GM19467 (cell line): ENCODE measurements at regions not wholly inside any gene's neighbourhood (a gene's known extent, or its start where the extent isn't known, plus 50 kb on each side); places are given as distances from the start of the nearest gene placed in this dataset.

Experiments
- ATAC-seq: cut with Tn5 transposase; IDR thresholded peaks from one replicate; pipeline ENCODE4 v1.9.1; 2021; ENCODE audit warnings: mild to moderate bottlenecking, moderate library complexity; ENCODE audit not compliant: unreplicated experiment

- no peak for ATAC-seq
These were observed 190.6 kb downstream of the DHX35 start for GRCh38 chr20:39152742-39153141.

- no peak for ATAC-seq
These were observed 190.0 kb downstream of the DHX35 start for GRCh38 chr20:39152126-39152525.

- ATAC-seq: no peak
These were observed 188.4 kb downstream of the DHX35 start for GRCh38 chr20:39150501-39150900.

GRCh38 chr20:39146394-39146793, 184.2 kb downstream of the DHX35 start:
- no peak for ATAC-seq

- ATAC-seq: no peak
These were observed 183.8 kb downstream of the DHX35 start for GRCh38 chr20:39145921-39146320.

GRCh38 chr20:39144757-39145156, 182.6 kb downstream of the DHX35 start:
- no peak for ATAC-seq

DNA sequence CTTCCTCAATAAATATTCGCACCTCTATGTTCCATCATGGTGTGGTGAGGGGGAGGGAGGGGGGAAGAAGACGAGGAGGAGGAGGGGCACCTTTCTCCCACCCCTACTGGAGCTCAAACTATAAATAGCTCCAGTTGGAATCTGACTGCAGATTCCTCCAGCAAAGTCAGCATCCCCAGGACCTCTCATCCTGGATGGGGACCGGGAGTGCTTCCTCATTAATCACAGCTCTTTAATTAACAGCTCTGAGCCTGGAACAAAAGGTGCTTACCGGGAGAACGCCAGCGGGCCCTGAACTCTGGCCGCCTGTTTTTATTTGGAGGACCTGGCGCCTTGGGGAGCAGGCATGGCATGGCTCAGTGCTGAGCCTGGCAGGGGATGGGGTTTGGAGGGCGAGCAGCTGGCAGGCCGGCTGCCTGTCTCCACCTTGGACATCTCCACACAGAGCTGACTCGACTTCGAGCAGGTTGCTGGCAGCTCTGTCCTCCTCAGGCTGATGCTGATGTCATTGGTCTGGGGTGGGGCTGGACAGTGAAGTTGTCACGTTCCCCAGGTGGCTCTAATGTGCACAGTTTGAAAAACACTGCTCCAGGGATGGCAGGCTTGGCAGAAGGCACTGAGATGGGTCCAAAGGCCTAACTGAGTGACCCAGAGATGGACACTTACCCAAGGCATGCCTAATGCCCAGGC, 180.4 kb downstream of the DHX35 start:
- ATAC-seq: no peak

GRCh38 chr20:39137299-39137698, 175.2 kb downstream of the DHX35 start:
- no peak for ATAC-seq

DNA sequence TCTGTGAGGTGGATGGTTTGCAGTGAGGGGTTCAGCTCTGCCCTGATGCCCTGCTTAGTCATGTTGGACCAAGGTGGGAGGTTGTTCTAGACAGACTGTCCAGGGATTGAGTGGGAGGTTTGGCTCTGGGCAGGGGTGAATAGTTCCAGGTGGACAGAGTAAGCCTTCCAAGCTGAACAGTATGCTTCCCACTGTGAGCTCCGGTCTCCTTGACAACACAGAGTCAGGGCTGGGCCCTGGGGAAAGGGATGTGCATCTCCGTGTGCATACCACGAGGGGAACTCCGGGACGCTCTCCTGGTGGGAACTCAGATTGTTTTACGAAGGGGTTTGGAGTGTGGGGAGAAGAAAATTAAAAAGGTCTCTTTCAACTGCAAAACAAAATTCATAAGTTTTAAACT, 174.7 kb downstream of the DHX35 start:
- no peak for ATAC-seq

- ATAC-seq: no peak
These were observed 173.9 kb downstream of the DHX35 start for GRCh38 chr20:39135885-39136544.

GRCh38 chr20:39133201-39133600, 171.1 kb downstream of the DHX35 start:
- ATAC-seq: no peak

DNA sequence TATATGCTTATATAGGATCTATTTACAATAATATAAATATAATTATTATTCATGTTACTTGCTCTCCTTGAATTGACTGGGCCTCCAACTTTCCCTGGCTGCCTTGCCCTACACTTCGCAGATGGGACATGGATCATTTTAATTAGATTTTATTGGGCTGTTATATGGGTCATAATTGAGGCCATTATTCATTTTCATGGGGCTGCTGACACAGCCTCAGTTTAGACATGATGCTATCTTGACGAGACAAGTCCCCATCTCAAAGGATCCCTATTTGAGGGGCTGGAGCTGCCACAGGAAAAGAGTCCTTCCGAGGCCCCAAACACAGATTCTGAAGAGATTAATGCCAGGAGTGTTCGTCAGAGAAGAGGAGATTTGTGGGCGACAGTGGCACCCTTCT, 170.4 kb downstream of the DHX35 start:
- no peak for ATAC-seq

DNA sequence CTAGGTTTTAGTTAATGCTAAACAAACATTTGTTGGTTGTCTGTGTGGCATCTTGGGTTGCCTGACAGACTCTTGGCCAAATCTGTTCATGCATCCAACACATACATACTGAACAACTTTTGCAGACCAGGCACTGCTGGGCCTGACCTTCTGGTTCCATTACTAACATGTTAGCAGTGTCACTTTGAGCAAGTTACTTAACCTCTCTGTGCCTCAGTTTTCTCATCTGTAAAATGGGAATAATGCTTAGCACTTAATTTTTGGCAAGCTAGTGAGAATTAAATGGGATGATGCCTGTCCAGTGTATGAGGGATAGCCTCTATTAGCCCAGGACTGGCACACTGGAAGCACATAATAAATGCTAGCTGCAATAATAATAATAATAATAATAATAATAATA, 169.9 kb downstream of the DHX35 start:
- no peak for ATAC-seq

- ATAC-seq: no peak
These were observed 168.5 kb downstream of the DHX35 start for GRCh38 chr20:39130627-39131026.

GRCh38 chr20:39129523-39129922, 167.4 kb downstream of the DHX35 start:
- ATAC-seq: no peak

DNA sequence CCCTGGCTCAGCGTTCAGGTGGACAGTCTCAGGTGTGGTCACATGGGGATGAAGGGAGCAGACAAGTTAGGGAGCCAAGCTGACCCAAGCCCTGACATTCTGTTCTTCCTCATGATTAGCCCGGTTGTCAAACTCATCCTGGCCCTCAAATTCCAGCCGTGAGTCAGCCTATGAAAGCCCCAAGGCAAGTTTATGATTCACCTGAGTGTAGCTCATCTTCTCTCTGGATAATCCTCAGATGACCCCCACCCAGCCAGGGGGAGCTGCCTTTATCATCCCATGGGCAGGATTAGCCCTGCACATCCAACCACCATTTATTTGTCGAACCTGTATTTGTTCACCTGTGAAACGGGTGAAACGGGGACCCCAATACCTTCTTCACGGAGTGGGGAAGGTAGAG, 161.9 kb downstream of the DHX35 start:
- ATAC-seq: no peak

GRCh38 chr20:39123185-39123557, 161.0 kb downstream of the DHX35 start:
- ATAC-seq: no peak

DNA sequence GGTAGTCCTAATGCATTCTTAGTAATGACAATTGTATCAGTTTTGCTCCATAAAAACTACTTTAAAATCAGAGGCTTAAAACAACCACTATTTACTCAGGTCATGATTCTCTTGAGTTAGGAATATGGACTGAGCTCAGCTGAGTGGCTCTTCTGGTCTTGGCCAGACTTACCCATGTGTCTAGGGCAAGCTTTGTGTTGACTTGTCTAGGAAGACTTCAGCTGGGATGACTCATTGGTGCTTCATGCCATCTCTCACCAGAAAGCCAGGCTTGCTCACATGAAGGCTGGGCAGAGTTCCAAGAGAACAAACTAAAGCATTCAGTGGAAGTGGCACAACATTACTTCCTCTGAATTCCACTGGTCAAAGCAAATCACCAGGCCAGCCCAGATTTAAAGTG, 155.3 kb downstream of the DHX35 start:
- no peak for ATAC-seq

- no peak for ATAC-seq
These were observed 153.9 kb downstream of the DHX35 start for GRCh38 chr20:39116020-39116419.

DNA sequence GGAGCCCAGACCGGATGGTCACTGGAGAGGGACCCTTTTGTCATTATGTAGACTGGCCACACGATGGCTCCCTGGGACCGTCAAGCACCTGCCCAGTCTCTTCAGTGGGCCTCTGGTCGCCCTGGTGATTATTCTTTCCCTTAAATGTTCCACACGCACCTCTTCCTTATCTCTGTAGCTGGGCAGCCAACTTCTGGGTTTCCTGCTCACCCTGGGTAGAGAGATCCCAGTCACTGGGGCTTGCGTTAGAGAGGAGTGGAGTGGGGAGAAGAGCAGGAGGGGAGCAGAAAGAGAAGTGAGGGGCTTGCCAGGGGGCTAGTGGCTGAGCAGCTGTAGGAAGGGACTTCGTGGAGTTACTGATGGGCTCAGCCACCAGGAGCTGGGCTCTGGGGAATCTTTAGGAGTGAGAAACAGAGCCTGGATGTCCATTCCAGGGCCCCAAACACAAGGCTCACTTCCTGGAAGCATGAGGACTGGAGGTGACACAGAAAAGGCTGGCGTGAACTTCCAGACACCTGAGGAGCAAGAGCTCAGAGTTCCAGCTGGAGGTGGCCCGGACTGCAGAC, 150.1 kb downstream of the DHX35 start:
- ATAC-seq: no peak

DNA sequence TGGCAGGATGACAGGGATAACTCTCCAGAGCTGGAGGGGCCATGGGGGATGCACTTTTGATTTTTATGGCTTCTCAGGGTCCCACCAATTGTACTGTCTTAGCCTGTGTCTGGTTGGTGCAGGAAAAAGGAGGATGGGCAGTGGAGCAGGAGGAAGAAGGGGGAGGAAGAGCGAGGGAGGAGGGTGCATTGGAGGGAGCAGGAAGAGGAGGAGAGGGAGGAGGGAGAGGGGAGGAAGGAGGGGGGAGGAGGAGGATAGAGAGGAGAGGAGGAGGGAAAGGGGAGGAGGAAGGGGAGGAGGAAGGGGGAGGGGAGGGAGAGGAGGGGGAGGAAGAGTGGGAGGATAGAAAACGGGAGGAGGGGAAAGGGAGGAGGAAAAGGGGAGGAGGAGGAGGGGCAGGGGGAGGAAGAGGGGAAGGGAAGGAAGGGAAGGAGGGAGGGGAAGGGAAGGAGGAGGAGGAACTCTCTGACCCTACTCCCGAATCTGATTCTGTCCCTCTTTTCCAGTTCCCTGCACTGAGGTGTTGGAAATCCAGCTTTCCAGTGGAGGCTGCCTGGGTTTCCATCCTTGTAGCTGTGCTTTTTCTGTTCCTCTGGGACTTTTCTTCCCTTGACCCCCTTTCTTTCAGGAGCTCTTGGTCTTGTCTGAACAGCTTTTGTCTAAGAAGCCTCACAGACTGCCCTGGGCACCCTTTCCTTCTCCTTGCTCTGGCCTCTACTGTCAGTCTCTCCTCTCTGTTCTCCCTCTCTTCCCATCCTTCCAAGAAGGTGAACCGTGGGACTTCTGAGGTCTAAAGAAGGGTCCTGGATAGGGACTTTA, 149.4 kb downstream of the DHX35 start:
- ATAC-seq: no peak

GRCh38 chr20:39110819-39111136, 148.6 kb downstream of the DHX35 start:
- ATAC-seq: no peak
